ENCODE measurements at regions not wholly inside any gene's neighbourhood (a gene's known extent, or its start where the extent isn't known, plus 50 kb on each side); places are given as distances from the start of the nearest gene placed in this dataset.

DNA sequence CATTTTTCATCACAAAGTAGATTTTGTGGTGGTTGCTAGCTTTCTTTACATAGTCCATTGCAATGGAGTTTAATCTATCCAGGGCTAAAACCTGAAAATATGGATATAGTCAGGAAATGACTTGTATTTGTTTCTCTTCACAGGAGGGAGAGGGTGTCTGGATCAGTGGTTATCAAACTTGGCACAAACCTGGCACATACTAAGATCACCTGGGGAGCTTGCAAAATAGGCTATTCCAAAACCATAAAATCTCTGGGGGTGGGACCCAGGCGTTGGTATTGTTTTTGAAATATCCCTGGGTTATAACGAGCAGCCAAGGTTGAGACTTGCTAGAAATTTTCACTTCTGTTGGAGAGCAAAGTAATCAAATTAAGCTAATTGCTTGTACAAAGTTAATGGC is 179.9 kb downstream of the PCSK1 start:
- TF ChIP-seq, protein P1, sequence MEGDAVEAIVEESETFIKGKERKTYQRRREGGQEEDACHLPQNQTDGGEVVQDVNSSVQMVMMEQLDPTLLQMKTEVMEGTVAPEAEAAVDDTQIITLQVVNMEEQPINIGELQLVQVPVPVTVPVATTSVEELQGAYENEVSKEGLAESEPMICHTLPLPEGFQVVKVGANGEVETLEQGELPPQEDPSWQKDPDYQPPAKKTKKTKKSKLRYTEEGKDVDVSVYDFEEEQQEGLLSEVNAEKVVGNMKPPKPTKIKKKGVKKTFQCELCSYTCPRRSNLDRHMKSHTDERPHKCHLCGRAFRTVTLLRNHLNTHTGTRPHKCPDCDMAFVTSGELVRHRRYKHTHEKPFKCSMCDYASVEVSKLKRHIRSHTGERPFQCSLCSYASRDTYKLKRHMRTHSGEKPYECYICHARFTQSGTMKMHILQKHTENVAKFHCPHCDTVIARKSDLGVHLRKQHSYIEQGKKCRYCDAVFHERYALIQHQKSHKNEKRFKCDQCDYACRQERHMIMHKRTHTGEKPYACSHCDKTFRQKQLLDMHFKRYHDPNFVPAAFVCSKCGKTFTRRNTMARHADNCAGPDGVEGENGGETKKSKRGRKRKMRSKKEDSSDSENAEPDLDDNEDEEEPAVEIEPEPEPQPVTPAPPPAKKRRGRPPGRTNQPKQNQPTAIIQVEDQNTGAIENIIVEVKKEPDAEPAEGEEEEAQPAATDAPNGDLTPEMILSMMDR (IDR thresholded peaks at IDR 0.05) = no peak
- TF ChIP-seq POLR2A (IDR thresholded peaks at IDR 0.05) = no peak

All from tibial nerve (tissue), 3 donors.